CD4-positive, alpha-beta T cell treated with Interleukin-4 for 4 hours (primary cell): ENCODE measurements at regions not wholly inside any gene's neighbourhood (a gene's known extent, or its start where the extent isn't known, plus 50 kb on each side); places are given as distances from the start of the nearest gene placed in this dataset.

Source experiments
- DNase-seq: peaks from one replicate; pipeline ENCODE4 v3.0.0-alpha.2; 2020

DNA sequence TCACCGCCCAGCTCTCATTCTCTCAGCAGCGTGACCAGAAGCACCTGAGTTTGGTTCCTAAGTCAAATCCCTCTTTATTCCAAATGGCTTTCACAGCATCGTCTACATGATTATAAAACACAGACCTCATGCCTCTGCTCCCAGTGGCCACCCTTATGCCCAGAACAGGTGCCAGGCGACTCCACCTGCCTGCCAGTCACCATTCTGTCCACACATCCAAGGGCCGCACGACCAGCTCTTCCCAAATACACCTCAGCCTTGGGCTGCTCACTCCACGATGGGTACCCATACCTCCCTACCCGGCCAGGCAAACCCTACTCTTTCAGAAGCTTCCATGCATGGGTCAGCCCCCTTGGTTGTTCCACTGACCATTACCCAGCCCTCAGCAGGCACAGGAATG lies 851.6 kb upstream of the SALL3 start:
- DNase-seq, result no peak

DNA sequence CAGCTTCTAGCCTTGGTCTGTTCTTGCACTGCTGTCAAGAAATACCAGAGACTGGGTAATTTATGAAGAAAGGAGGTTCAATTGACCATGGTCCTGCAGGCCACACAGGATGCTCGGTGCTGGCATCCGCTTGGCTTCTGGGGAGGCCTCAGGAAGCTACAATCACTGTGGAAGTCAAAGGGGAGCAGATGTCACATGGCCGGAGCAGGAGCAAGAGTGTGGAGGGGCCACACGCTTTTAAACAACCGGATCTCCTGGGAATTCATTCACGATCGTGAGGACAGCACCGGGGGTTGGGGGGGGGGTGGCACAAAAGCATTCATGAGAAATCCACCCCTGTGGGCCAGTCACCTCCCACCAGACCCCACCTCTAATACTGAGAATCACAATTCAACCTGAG lies 850.4 kb upstream of the SALL3 start:
- no peak for DNase-seq

- no peak for DNase-seq
These were observed 849.1 kb upstream of the SALL3 start for GRCh38 chr18:78130232-78131195.

DNA sequence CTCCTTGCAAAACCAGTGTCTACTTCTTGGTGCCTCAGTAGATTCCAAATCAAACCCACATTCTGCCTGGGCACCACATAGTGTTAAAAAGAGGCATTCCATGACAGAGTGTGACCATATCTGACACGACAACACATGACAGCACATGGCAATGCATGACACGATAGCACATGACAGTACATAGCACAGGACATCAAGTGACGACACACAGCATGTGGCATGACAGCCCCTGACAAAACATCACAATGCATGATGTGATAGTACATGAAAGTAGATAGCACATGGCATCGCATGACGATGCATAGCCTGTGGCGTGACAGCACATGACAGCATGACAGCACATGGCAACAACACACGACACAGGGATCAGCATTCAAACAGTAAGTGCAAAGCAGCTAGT lies 845.9 kb upstream of the SALL3 start:
- no peak for DNase-seq

DNA sequence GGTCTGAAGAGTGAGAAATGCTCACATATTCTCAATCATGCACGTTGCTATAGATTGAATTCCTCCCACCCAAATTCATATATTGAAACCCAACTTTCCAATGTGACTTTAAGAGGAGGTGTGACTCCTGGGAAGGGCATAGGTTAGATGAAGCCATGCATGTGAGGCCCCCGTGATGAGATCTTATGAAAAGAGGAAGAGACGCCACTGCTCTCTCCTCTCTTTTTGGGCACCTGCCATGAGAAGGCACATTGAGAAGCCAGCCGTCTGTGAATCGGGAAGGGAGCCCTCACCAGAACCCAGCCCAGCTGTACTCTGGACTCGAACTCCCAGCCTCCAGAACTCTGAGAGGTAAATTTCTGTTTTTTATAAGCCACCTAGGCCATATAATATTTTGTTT lies 842.6 kb upstream of the SALL3 start:
- no peak for DNase-seq

GRCh38 chr18:78138983-78139496 lies 840.6 kb upstream of the SALL3 start:
- no peak for DNase-seq

DNA sequence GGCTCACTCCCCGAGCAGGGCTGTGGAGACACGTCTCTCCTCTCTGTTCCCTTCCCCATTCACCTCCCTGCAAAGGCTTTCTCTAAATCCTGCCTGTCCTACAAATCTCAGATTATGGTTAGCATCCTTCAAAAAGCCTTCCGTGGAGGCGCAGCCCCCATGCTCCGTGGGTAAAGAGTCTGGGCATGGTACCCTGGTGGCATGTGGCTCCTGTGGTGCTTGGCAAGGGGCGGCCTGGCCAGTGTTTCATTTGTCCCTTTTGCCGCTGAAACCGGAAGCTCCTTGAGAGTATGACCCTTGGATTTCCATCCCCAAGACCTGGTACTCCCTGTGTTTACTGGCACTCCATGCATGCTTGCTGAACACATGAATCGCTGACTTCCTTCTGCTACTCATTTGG lies 839.3 kb upstream of the SALL3 start:
- no peak for DNase-seq

DNA sequence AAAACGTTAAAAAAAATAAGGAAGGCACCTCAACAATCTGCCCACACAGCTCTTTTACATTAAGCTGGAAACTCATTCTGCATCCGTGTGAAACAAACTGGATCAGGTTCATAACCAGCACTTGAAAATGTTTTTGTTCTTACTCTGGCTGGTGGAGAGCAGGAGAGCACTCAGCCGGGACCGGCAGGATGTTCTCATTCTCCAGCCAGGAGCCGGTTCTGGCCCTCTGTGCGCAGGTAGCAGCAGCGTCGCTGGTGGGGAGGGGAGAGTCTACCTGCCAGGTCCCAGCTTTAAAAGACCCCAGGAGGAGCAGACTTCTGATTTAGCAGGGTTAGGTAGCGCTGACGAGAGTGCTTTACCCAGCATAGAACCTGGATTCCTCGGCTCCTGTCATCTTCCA lies 834.9 kb upstream of the SALL3 start:
- no peak for DNase-seq

GRCh38 chr18:78145096-78145495 lies 834.5 kb upstream of the SALL3 start:
- no peak for DNase-seq

DNA sequence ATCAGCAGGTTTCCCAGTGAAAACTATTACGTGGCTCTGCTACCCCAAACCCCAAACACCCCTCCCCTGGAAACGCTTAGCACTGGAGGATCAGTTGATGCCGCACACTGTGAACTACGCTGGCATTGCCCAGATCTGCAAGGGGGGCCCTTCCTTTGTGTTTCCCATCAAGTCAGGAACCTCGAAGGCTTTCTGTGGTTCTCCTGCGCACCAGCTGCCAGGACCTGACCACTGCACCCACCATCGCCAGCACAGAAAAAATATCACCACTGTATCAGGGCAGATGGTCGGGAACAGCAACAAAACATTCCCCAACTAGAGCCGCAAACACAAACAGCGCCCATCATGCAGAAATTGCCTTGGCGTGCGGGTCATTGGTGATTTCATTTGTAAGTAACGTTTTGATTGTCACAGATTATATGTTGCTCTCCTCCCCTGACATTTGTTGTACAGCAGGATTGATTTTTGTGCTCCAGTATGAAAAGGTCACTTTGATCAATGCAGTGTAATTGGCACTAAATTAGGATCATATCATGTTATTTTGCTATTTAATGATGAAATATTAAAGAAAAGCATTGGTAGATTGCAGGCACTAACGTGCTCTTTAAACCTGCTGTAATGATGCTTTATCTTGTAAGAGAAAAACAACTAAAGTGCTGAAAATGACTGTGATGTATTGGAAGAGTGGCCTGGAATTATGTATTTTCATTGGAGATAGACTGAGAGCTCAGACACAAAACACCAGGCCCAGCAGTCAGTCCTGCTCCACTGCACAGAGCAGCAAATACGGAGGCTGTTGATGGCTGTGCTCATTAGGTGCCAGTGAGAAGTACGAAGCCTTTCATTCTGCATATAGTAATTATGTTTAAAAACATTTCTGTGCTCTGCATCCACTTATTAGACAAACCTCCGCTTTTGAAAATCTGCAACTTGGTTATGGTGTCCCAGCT lies 833.2 kb upstream of the SALL3 start:
- DNase-seq, result no peak

DNA sequence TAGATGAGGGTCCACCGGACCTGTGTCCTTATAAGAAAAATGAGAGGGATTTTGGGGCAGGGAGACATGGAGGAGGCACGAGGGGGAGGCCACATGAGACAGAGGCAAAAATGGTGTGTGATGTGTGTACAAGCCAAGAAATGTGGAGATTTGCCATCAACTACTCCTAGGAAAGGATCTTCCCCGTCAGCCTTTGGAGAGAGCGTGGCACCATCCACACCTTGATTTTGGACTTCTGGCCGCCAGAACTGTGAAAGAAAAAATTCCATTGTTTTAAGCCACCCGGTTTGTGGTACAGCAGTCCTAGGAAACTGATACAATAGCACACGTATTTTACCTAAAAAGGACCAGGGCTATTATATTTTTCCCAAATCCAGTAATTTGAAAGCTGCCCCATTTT lies 829.0 kb upstream of the SALL3 start:
- no peak for DNase-seq

- no peak for DNase-seq
These were observed 828.4 kb upstream of the SALL3 start for GRCh38 chr18:78151234-78151633.

GRCh38 chr18:78151948-78152725 lies 827.5 kb upstream of the SALL3 start:
- DNase-seq, result no peak

DNA sequence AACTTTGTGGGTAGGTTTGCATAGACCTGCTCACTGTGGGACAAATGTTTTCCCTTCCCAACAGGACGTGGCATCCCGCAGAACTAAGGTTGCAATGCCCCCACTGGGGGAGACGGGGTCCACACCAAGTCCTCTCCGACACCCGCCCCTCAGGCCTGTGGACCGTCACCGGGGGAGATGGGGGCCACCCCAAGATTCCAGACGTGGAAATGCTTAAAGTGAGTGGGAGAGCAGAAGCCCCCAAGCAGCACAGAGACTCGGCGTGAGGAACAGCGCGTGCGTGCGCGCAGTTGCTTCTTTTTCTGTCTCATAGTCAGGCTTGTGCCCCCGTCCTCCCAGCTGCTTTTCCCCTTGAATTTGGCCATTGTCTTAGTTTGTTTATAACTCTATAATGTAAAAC lies 826.3 kb upstream of the SALL3 start:
- no peak for DNase-seq

GRCh38 chr18:78154444-78154843 lies 825.2 kb upstream of the SALL3 start:
- DNase-seq, result no peak

GRCh38 chr18:78154853-78155252 lies 824.8 kb upstream of the SALL3 start:
- no peak for DNase-seq

GRCh38 chr18:78156466-78156865 lies 823.2 kb upstream of the SALL3 start:
- no peak for DNase-seq

DNA sequence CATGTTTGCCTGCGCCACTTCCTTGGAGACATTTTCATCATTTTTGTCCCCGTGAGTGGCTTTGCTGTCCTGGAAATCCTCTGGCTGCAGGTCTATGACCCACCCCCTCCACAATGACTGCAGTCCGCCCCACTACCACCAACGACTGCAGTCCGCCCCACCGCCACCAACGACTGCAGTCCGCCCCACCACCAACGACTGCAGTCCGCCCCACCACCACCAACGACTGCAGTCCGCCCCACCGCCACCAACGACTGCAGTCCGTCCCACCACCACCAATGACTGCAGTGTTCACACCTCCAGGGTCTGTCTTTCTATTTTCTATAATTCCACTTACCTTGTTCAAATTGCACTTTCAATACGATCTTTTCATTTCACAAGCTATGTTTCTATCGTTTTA lies 820.7 kb upstream of the SALL3 start:
- no peak for DNase-seq

- no peak for DNase-seq
These were observed 820.2 kb upstream of the SALL3 start for GRCh38 chr18:78159397-78159796.

GRCh38 chr18:78160961-78161656 lies 818.5 kb upstream of the SALL3 start:
- no peak for DNase-seq

- DNase-seq, result no peak
These were observed 814.1 kb upstream of the SALL3 start for GRCh38 chr18:78165525-78165924.

- DNase-seq, result no peak
These were observed 811.1 kb upstream of the SALL3 start for GRCh38 chr18:78168526-78168925.
